ENCODE measurements at regions not wholly inside any gene's neighbourhood (a gene's known extent, or its start where the extent isn't known, plus 50 kb on each side); places are given as distances from the start of the nearest gene placed in this dataset.
A peak's percentile ranks its signal among the peaks of the same experiment; 100 is the strongest.
"Not testable (repeated sequence)": the region's sequence is repeated elsewhere in the genome, so short reads cannot be mapped to it uniquely, and the experiment has no call there.

- Mint-ChIP-seq H3K27me3 (ENCODE audit: low read depth) (peaks cover 6% of the 10 kb centered on the region), H3K9me3 (peaks cover 0 to 2% of the 10 kb centered on the region in 2 donors), H3K4me1 (ENCODE audit: low read depth) (no peaks in the 10 kb centered on the region), H3K4me3 (no peak overlapping the region), H3K36me3 (ENCODE audit: insufficient read depth in 2 of 2) (no peaks in the 10 kb centered on the region), H3K27ac (no peak overlapping the region)
- no peak for DNase-seq
- no peak for ATAC-seq (replicated peaks in 1 of 2)
Measured at GRCh38 chr21:25199944-25200343, 407.3 kb downstream of the MRPL39 start.

DNA sequence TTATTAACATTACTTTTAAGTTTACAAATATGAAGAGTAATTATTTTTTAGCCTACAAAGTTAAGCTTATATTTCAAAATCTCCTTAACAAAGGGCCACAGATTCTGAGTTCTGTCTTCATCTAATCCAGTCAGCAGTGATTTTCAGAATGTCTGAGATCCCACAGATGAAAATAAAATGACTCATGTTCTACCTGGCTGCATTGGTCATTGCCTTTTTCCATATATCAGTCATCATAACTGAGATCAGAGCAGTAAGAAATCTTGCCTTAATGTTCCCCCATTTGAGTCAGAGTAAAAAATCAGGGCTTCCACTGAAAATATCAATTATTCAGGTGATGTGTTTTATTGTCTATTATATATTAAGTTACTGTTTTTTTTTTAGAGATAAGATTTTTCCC lies 416.1 kb downstream of the MRPL39 start:
- no peak overlapping the region for H3K27ac Mint-ChIP-seq
- ATAC-seq (replicated peaks in 1 of 2) (peak in 1 of 2 donors; percentile 42), DNase-seq (no peak)
- H3K4me1 Mint-ChIP-seq (ENCODE audit: low read depth), result no peaks in the 10 kb centered on the region
- no peaks in the 10 kb centered on the region for H3K27me3 Mint-ChIP-seq (ENCODE audit: low read depth)
- H3K9me3 Mint-ChIP-seq, result peaks cover 0 to 2% of the 10 kb centered on the region in 2 donors
- no peak overlapping the region for H3K4me3 Mint-ChIP-seq
- H3K36me3 Mint-ChIP-seq (ENCODE audit: insufficient read depth in 2 of 2), result no peaks in the 10 kb centered on the region

DNA sequence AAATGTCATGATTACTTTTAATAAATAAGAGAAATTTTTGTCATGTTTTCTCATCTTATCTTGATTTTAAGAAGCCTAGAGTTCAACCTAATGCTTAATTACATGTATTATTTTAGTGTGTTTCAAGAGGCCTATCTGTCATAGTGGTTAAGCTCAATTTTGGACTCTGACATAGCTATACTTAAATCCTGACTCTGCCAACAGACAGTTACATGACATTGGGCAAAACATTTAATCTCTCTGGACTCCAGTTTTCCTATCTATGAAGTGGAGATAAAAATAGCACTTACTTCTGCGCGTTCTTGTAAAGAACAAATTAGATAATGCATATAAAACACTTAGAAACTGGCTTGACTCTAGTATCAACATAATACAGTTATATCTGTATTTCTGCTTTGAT lies 417.8 kb downstream of the MRPL39 start:
- Mint-ChIP-seq H3K4me3 (no peak overlapping the region), H3K27ac (no peak overlapping the region), H3K4me1 (ENCODE audit: low read depth) (no peaks in the 10 kb centered on the region), H3K27me3 (ENCODE audit: low read depth) (no peaks in the 10 kb centered on the region), H3K36me3 (ENCODE audit: insufficient read depth in 2 of 2) (no peaks in the 10 kb centered on the region), H3K9me3 (peaks cover 0 to under 1% of the 10 kb centered on the region in 2 donors)
- DNase-seq (no peak), ATAC-seq (replicated peaks in 1 of 2) (no peak)

GRCh38 chr21:25188677-25189079 lies 418.6 kb downstream of the MRPL39 start:
- Mint-ChIP-seq H3K4me1 (ENCODE audit: low read depth) (no peaks in the 10 kb centered on the region), H3K9me3 (peaks cover 0 to 2% of the 10 kb centered on the region in 2 donors), H3K27ac (no peak overlapping the region), H3K4me3 (no peak overlapping the region), H3K27me3 (ENCODE audit: low read depth) (no peaks in the 10 kb centered on the region), H3K36me3 (ENCODE audit: insufficient read depth in 2 of 2) (no peaks in the 10 kb centered on the region)
- peak; percentile 63 to 73 for ATAC-seq (replicated peaks in 1 of 2)
- DNase-seq, result peak in 1 of 2 donors; percentile 1

DNA sequence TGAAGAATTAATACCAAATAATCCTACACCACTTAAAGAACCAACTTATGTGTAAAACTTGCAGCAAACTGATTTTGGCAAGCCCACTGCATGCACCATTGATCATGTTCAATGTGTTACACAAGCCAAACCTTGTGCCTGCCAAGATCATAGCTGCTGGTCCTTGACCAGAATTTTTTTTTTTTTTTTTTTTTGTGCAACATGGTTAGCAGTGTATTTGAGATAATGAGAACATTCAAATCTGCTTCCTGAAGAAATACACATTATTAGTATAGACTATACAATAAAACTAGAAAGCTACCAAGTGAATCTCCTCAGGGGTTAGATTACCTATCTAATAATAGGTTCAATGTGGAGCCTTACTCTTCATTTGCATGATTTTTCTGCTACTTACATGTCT lies 421.0 kb downstream of the MRPL39 start:
- no peak for ATAC-seq (replicated peaks in 1 of 2)
- DNase-seq, result no peak
- no peak overlapping the region for H3K4me3 Mint-ChIP-seq
- H3K36me3 Mint-ChIP-seq (ENCODE audit: insufficient read depth in 2 of 2), result no peaks in the 10 kb centered on the region
- no peaks in the 10 kb centered on the region for H3K4me1 Mint-ChIP-seq (ENCODE audit: low read depth)
- no peak overlapping the region for H3K27ac Mint-ChIP-seq
- no peaks in the 10 kb centered on the region for H3K27me3 Mint-ChIP-seq (ENCODE audit: low read depth)
- H3K9me3 Mint-ChIP-seq, result peaks cover 0 to 2% of the 10 kb centered on the region in 2 donors

GRCh38 chr21:25183577-25183976 lies 423.7 kb downstream of the MRPL39 start:
- no peaks in the 10 kb centered on the region for H3K36me3 Mint-ChIP-seq (ENCODE audit: insufficient read depth in 2 of 2)
- no peak overlapping the region for H3K4me3 Mint-ChIP-seq
- no peaks in the 10 kb centered on the region for H3K27me3 Mint-ChIP-seq (ENCODE audit: low read depth)

GRCh38 chr21:25181690-25182089 lies 425.6 kb downstream of the MRPL39 start:
- not testable (repeated sequence) for H3K36me3 Mint-ChIP-seq (ENCODE audit: insufficient read depth in 2 of 2); H3K27me3 Mint-ChIP-seq (ENCODE audit: low read depth); H3K9me3 Mint-ChIP-seq; DNase-seq; ATAC-seq (replicated peaks in 1 of 2); H3K4me1 Mint-ChIP-seq (ENCODE audit: low read depth); H3K27ac Mint-ChIP-seq; H3K4me3 Mint-ChIP-seq

More at GRCh38 chr21:25183577-25183976, 423.7 kb downstream of the MRPL39 start:
- H3K4me1 Mint-ChIP-seq (ENCODE audit: low read depth), result no peaks in the 10 kb centered on the region
- ATAC-seq (replicated peaks in 1 of 2) (no peak), DNase-seq (no peak)
- H3K27ac Mint-ChIP-seq, result no peak overlapping the region
- H3K9me3 Mint-ChIP-seq, result peaks cover 0 to 2% of the 10 kb centered on the region in 2 donors

DNA sequence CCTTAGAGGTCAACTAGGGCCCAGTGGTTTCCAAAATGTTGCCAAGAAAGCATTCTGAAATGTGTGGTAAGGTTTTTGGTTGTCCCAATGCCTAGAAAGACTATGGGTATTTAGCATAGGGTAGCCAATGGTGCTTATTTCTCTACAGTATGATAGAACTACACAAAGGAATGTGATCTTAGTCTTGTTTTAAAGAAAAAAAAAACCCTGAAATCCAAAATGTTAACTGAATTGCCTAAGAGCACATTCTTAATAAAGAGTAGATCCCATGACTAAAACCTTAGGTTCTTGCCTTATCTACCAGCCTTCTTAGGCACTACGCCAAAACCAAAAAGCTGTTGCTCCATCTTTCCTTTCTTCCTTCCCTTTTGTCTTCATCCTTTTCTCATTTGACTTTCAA lies 428.2 kb downstream of the MRPL39 start:
- Mint-ChIP-seq H3K4me3 (no peak overlapping the region), H3K9me3 (no peaks in the 10 kb centered on the region), H3K36me3 (ENCODE audit: insufficient read depth in 2 of 2) (no peaks in the 10 kb centered on the region), H3K4me1 (ENCODE audit: low read depth) (peaks cover 7% of the 10 kb centered on the region), H3K27me3 (ENCODE audit: low read depth) (no peaks in the 10 kb centered on the region), H3K27ac (no peak overlapping the region)
- ATAC-seq (replicated peaks in 1 of 2) (no peak), DNase-seq (no peak)

DNA sequence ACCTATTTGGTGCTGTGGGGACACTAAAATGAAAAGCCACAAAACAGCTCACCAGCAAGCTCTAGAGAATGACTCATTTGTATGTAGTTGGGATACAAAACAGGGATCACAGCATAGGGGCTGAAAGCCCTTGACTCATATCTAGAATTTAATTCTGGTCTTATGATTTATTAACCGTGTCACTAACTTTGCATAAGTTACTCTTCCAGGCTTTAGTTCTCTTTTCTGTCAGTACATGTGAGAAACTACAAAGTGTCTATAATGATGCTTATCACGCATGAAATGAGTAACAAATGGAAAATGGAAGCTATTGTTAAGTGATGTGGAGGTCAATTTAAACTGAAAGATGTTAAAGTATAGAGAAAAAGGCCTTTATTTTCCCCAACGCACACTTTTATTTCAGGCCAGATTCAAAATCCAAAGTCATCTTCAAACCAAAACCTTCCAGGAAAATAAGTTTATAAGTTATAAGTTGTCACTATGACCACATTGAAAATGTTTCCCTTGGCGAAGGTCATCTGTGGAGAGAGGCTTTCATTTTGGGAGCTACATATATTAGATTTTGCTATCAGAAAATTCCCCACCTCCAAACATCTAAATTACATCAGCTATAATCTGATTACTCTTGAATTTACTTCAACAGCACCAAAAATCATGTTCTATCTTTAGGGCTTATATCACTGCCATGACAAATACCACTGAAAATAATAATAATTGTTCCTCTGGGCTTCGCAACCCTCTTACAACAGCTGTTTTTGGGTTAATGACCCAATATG lies 430.5 kb downstream of the MRPL39 start:
- H3K27me3 Mint-ChIP-seq (ENCODE audit: low read depth), result no peaks in the 10 kb centered on the region
- H3K4me3 Mint-ChIP-seq, result no peak overlapping the region
- no peaks in the 10 kb centered on the region for H3K9me3 Mint-ChIP-seq
- peaks cover 7% of the 10 kb centered on the region for H3K4me1 Mint-ChIP-seq (ENCODE audit: low read depth)
- H3K27ac Mint-ChIP-seq, result no peak overlapping the region
- DNase-seq, result no peak
- H3K36me3 Mint-ChIP-seq (ENCODE audit: insufficient read depth in 2 of 2), result no peaks in the 10 kb centered on the region
- ATAC-seq (replicated peaks in 1 of 2), result peak; percentile 28 to 41

DNA sequence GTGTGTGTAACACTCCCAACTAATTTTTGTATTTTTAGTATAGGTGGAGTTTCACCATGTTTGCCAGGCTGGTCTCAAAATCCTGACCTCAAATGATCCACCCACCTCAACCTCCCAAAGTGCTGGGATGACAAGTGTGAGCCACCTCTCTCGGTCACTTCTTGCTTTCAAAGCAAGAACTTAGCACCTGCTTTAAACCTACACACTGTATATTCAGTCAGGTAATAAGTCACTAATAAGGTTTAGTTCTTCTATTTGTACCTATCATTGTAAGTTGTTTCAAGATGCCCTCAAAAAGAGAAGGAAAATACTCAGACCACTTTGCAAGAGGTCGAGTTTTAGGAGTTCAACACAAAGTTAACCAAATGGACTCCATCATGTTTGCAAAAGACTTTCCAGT lies 431.3 kb downstream of the MRPL39 start:
- Mint-ChIP-seq H3K4me1 (ENCODE audit: low read depth) (peaks cover 7% of the 10 kb centered on the region), H3K4me3 (no peak overlapping the region), H3K27me3 (ENCODE audit: low read depth) (no peaks in the 10 kb centered on the region), H3K36me3 (ENCODE audit: insufficient read depth in 2 of 2) (no peaks in the 10 kb centered on the region), H3K27ac (no peak overlapping the region), H3K9me3 (no peaks in the 10 kb centered on the region)
- no peak for ATAC-seq (replicated peaks in 1 of 2)
- DNase-seq, result no peak

DNA sequence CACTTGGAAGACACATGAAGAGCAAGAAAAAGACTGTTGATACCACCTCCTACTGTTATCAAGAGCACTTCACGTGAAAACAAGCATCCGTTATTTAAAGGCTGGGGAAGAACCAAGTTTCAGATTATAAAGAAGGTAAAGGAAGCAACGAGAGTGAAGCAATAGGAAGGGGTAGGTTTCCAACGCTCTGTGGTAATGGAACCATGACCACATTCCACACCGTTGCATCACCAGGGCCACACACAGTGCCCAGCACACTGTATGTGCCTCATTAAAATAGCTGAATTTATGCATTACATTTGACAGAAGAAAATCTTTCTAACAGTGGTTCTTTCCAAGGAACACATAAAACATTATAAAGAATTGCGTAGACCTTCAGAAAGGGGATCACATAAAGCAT lies 435.8 kb downstream of the MRPL39 start:
- H3K27ac Mint-ChIP-seq, result no peak overlapping the region
- no peak for ATAC-seq (replicated peaks in 1 of 2)
- H3K36me3 Mint-ChIP-seq (ENCODE audit: insufficient read depth in 2 of 2), result peaks cover 0 to 2% of the 10 kb centered on the region in 2 donors
- peaks cover 9 to 11% of the 10 kb centered on the region in 2 donors for H3K9me3 Mint-ChIP-seq
- no peaks in the 10 kb centered on the region for H3K4me1 Mint-ChIP-seq (ENCODE audit: low read depth)
- no peak overlapping the region for H3K4me3 Mint-ChIP-seq
- no peaks in the 10 kb centered on the region for H3K27me3 Mint-ChIP-seq (ENCODE audit: low read depth)
- no peak for DNase-seq

- Mint-ChIP-seq H3K36me3 (ENCODE audit: insufficient read depth in 2 of 2) (peaks cover 0 to 2% of the 10 kb centered on the region in 2 donors), H3K27ac (no peak overlapping the region), H3K27me3 (ENCODE audit: low read depth) (no peaks in the 10 kb centered on the region), H3K4me1 (ENCODE audit: low read depth) (no peaks in the 10 kb centered on the region), H3K9me3 (peaks cover 10 to 11% of the 10 kb centered on the region in 2 donors), H3K4me3 (no peak overlapping the region)
- ATAC-seq (replicated peaks in 1 of 2) (no peak), DNase-seq (no peak)
Measured at GRCh38 chr21:25170681-25171080, 436.6 kb downstream of the MRPL39 start.

DNA sequence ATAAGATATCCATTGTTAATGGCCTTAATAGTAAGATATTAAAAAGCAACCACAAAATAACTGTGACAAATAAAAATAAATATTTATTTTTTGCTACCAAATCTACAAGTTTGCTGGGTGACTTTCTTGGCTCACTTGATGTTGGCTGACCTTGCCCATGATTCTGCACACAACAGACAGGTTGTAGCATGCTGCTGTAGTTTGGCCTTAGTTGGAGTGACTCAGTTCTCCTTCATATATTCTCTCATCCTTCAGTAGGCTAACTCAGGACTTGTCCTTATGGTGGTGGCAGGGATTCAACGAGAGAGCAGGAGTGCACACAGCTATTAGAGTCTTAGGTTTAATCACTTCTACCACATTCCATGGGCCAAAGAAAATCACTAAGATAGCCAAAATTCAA lies 437.9 kb downstream of the MRPL39 start:
- Mint-ChIP-seq H3K36me3 (ENCODE audit: insufficient read depth in 2 of 2) (peaks cover 0 to 2% of the 10 kb centered on the region in 2 donors), H3K4me3 (no peak overlapping the region), H3K27ac (no peak overlapping the region), H3K4me1 (ENCODE audit: low read depth) (no peaks in the 10 kb centered on the region), H3K27me3 (ENCODE audit: low read depth) (no peaks in the 10 kb centered on the region), H3K9me3 (peaks cover 11% of the 10 kb centered on the region in 2 donors)
- no peak for ATAC-seq (replicated peaks in 1 of 2)
- no peak for DNase-seq

DNA sequence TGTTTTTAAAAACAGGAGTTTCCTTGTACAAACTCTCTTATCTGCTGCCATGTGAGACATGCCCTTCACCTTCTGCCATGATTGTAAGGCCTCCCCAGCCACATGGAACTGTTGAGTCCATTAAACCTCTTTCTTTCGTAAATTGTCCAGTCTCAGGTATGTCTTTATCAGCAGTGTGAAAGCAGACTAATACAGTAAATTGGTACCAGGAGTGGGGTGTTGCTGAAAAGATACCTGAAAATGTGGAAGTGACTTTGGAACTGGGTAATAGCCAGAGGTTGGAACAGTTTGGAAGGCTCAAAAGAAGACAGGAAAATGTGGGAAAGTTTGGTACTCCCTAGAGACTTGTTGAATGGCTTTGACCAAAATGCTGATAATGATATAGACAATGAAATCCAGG lies 440.4 kb downstream of the MRPL39 start:
- H3K4me3 Mint-ChIP-seq; ATAC-seq (replicated peaks in 1 of 2); H3K4me1 Mint-ChIP-seq (ENCODE audit: low read depth); H3K27ac Mint-ChIP-seq; H3K27me3 Mint-ChIP-seq (ENCODE audit: low read depth); DNase-seq; H3K36me3 Mint-ChIP-seq (ENCODE audit: insufficient read depth in 2 of 2): not testable (repeated sequence)
- peaks cover 11% of the 10 kb centered on the region in 2 donors for H3K9me3 Mint-ChIP-seq

Measured in activated T-cell treated with anti-CD3 and anti-CD28 coated beads, Interleukin-2, amount 50 U/mL, for 72 hours (primary cell).